IMR-90 (cell line): ENCODE measurements at regions not wholly inside any gene's neighbourhood (a gene's known extent, or its start where the extent isn't known, plus 50 kb on each side); places are given as distances from the start of the nearest gene placed in this dataset.

Experiments used
- ATAC-seq: fragments of 200-7000 bp; cut with Tn5 transposase; 2 replicates; pipeline ENCODE4 v1.9.1; 2020; ENCODE audit warnings: low read depth, mild to moderate bottlenecking, moderate library complexity
- BruUV-seq: library from RNA; stranded (reverse); fragments of 400-500 nt; replicated peaks from 2 replicates; lab custom pipeline; 2021; lab: Mats Ljungman, UMichigan
- CTCF ChIA-PET: fragments of 300-600 bp; formaldehyde crosslinking; extraction: SDS; loops from one replicate; lab custom pipeline; 2021; ENCODE audit warnings: antibody characterized with exemption; lab: Yijun Ruan, JAX
- POLR2A ChIA-PET: fragments of 300-600 bp; sonication (Branson Sonifier 250); formaldehyde crosslinking; loops from one replicate; lab custom pipeline; 2022; ENCODE audit warnings: antibody characterized with exemption; ENCODE audit not compliant: unreplicated experiment; lab: Charles Lee
- DNase-seq: peaks from one replicate; pipeline ENCODE4 v3.0.0; 2013
- H2AFZ ChIP-seq: replicated peaks from 2 replicates; pipeline ENCODE3; 2013; ENCODE audit warnings: low read length, mild to moderate bottlenecking; ENCODE audit not compliant: poor library complexity
- H2AK5ac ChIP-seq: 2 replicates; pipeline ENCODE4 v1.6.1; 2013; ENCODE audit warnings: low read depth, low read length, inconsistent platforms
- H2AK9ac ChIP-seq: replicated peaks from 2 replicates; pipeline ENCODE3; 2013; ENCODE audit warnings: mild to moderate bottlenecking, low read depth, low read length, moderate library complexity; ENCODE audit not compliant: poor library complexity
- H2BK120ac ChIP-seq: 2 replicates; pipeline ENCODE4 v1.6.1; 2013; ENCODE audit warnings: low read depth, low read length, inconsistent platforms
- H2BK15ac ChIP-seq: 3 replicates; pipeline ENCODE4 v1.6.1; 2013; ENCODE audit warnings: low read depth, low read length, inconsistent platforms
- H2BK20ac ChIP-seq: 2 replicates; pipeline ENCODE4 v1.6.1; 2013; ENCODE audit warnings: low read depth, mild to moderate bottlenecking, inconsistent platforms, low read length, moderate library complexity
- H2BK5ac ChIP-seq: 2 replicates; pipeline ENCODE4 v1.6.1; 2013; ENCODE audit warnings: mild to moderate bottlenecking, low read depth, low read length, inconsistent platforms; ENCODE audit not compliant: poor library complexity, severe bottlenecking
- H3K14ac ChIP-seq: replicated peaks from 2 replicates; pipeline ENCODE4 v1.6.1; 2013; ENCODE audit warnings: low read depth, low read length, inconsistent platforms
- H3K18ac ChIP-seq: 2 replicates; pipeline ENCODE4 v1.6.1; 2013; ENCODE audit warnings: low read depth, low read length, control low read depth
- H3K23ac ChIP-seq: 2 replicates; pipeline ENCODE4 v1.6.1; 2013; ENCODE audit warnings: low read depth, low read length, inconsistent platforms
- H3K27ac ChIP-seq: 2 replicates; pipeline ENCODE4 v1.5.1; 2013; ENCODE audit warnings: mild to moderate bottlenecking, control low read depth, low read length; ENCODE audit not compliant: insufficient read depth
- H3K27me3 ChIP-seq: 2 replicates; pipeline ENCODE4 v1.6.1; 2013; ENCODE audit warnings: low read length; ENCODE audit not compliant: control insufficient read depth, insufficient read depth
- H3K36me3 ChIP-seq: 2 replicates; pipeline ENCODE4 v1.6.1; 2013; ENCODE audit warnings: low read length, mixed read lengths; ENCODE audit not compliant: control insufficient read depth, insufficient read depth
- H3K4ac ChIP-seq: 2 replicates; pipeline ENCODE4 v1.6.1; 2013; ENCODE audit warnings: low read depth, low read length, inconsistent platforms
- H3K4me1 ChIP-seq: 2 replicates; pipeline ENCODE4 v1.6.1; 2013; ENCODE audit warnings: low read length, mixed read lengths; ENCODE audit not compliant: control insufficient read depth, insufficient read depth
- H3K4me2 ChIP-seq: 2 replicates; pipeline ENCODE4 v1.6.1; 2013; ENCODE audit warnings: low read depth, mild to moderate bottlenecking, control low read depth, low read length, moderate library complexity
- H3K4me3 ChIP-seq: 2 replicates; pipeline ENCODE4 v1.5.1; 2013; ENCODE audit warnings: low read depth, mild to moderate bottlenecking, control low read depth, low read length, moderate library complexity; ENCODE audit not compliant: insufficient read depth
- H3K56ac ChIP-seq: 2 replicates; pipeline ENCODE4 v1.6.1; 2013; ENCODE audit warnings: low read length, inconsistent platforms; ENCODE audit not compliant: insufficient read depth; ENCODE audit errors: extremely low read depth
- H3K79me1 ChIP-seq, 2 experiments: 2 replicates each; pipeline ENCODE4 v1.6.1; 2013; ENCODE audit warnings: low read length in 2 of 2, inconsistent platforms in 1 of 2, low read depth in 1 of 2
- H3K9ac ChIP-seq: 2 replicates; pipeline ENCODE4 v1.6.1; 2013; ENCODE audit warnings: low read depth, low read length, control low read depth
- H3K9me1 ChIP-seq: 2 replicates; pipeline ENCODE4 v1.6.1; 2013; ENCODE audit warnings: low read length, inconsistent platforms; ENCODE audit not compliant: insufficient read depth
- H3K9me3 ChIP-seq: 2 replicates; pipeline ENCODE4 v1.6.1; 2013; ENCODE audit warnings: low read length; ENCODE audit not compliant: control insufficient read depth, insufficient read depth
- H4K20me1 ChIP-seq: 2 replicates; pipeline ENCODE4 v1.6.1; 2013; ENCODE audit warnings: low read length, inconsistent platforms; ENCODE audit not compliant: insufficient read depth
- H4K5ac ChIP-seq: 2 replicates; pipeline ENCODE4 v1.6.1; 2013; ENCODE audit warnings: mild to moderate bottlenecking, low read depth, low read length, control low read depth
- H4K8ac ChIP-seq, 2 experiments: 2 replicates each; pipeline ENCODE4 v1.6.1; 2013; ENCODE audit warnings: low read depth in 2 of 2, low read length in 2 of 2, control low read depth in 1 of 2, inconsistent platforms in 1 of 2
- H4K91ac ChIP-seq: 2 replicates; pipeline ENCODE4 v1.6.1; 2013; ENCODE audit warnings: low read depth, low read length, inconsistent platforms; ENCODE audit not compliant: insufficient read depth
- CEBPB ChIP-seq: IDR thresholded peaks from 2 replicates; pipeline ENCODE4 v1.6.1; 2012; ENCODE audit warnings: low read depth, low read length, improper control_type of control experiment
- CHD1 ChIP-seq: IDR thresholded peaks from 2 replicates; pipeline ENCODE4 v1.6.1; 2012; ENCODE audit warnings: low read depth, low read length, improper control_type of control experiment
- CTCF ChIP-seq: conservative IDR thresholded peaks from 2 replicates; pipeline ENCODE4 v1.5.1; 2012; ENCODE audit warnings: mild to moderate bottlenecking, low read depth, low read length, improper control_type of control experiment
- ELK1 ChIP-seq: fragments of 150-350 bp; IDR thresholded peaks from 2 replicates; pipeline ENCODE4 v1.6.1; 2016; ENCODE audit warnings: low read depth, mild to moderate bottlenecking, low read length, moderate library complexity, borderline replicate concordance
- FOS ChIP-seq: fragments of 150-350 bp; IDR thresholded peaks from 2 replicates; pipeline ENCODE4 v1.6.1; 2016; ENCODE audit warnings: low read depth, low read length
- MAFK ChIP-seq: IDR thresholded peaks from 2 replicates; pipeline ENCODE4 v1.6.1; 2012; ENCODE audit warnings: low read depth, low read length, improper control_type of control experiment
- MAZ ChIP-seq: IDR thresholded peaks from 2 replicates; pipeline ENCODE4 v1.6.1; 2012; ENCODE audit warnings: low read depth, mild to moderate bottlenecking, low read length, improper control_type of control experiment, moderate library complexity, borderline replicate concordance
- NFE2L2 ChIP-seq: fragments of 150-350 bp; IDR thresholded peaks from 2 replicates; pipeline ENCODE4 v1.6.1; 2016; ENCODE audit warnings: low read depth, mild to moderate bottlenecking, low read length
- dilution Hi-C: fragments of 300-500 bp; cut with HindIII; formaldehyde crosslinking; loops from one replicate; pipeline ENCODE4 v1.14.3; 2018; ENCODE audit warnings: low sequenced_read_pairs; ENCODE audit not compliant: unreplicated experiment
- in situ Hi-C: fragments of 300-500 bp; cut with MboI; formaldehyde crosslinking; loops from 3 replicates; pipeline ENCODE4 v1.14.3; 2019; ENCODE audit warnings: low sequenced_read_pairs, inconsistent platforms, mixed read lengths
- intact Hi-C: fragments of 100-400 bp; cut with micrococcal nuclease; formaldehyde crosslinking; loops from 2 replicates; pipeline ENCODE4 v1.10.0; 2022

GRCh38 chr13:37187621-37188020, 82.2 kb upstream of the CSNK1A1L start:
- H2BK120ac ChIP-seq: no peak overlapping the region
- ChIA-PET CTCF (interaction anchor here (1.0 kb wide), 1 partner anchor 415 kb away, joined by 4 read pairs; no protein-coding TSS in a partner anchor), POLR2A (no interaction called here)
- no peaks in the 10 kb centered on the region for H3K27me3 ChIP-seq
- no peak for TF ChIP-seq MAFK
- TF ChIP-seq CHD1: no peak
- TF ChIP-seq CTCF: no peak
- TF ChIP-seq ELK1: no peak
- TF ChIP-seq MAZ: no peak
- no peak for TF ChIP-seq NFE2L2
- TF ChIP-seq FOS: no peak
- TF ChIP-seq CEBPB: no peak
- H3K4me1 ChIP-seq: no peaks in the 10 kb centered on the region; the same call in 1 of the 2 replicates
- no peak overlapping the region for H3K27ac ChIP-seq
- no peak overlapping the region for H2AK5ac ChIP-seq
- H3K4me2 ChIP-seq: no peak overlapping the region
- no peaks in the 10 kb centered on the region for H3K9me1 ChIP-seq
- in situ Hi-C loops (no loop called here), dilution Hi-C loops (no loop called here), intact Hi-C loops (no loop called here)
- no peaks in the 10 kb centered on the region for H4K20me1 ChIP-seq
- DNase-seq (no peak), ATAC-seq (no peak)
- no peak overlapping the region for H2BK15ac ChIP-seq
- no peak overlapping the region for H4K91ac ChIP-seq
- H3K14ac ChIP-seq: no peak overlapping the region
- no peak overlapping the region for H2BK20ac ChIP-seq
- no TSS peak for BruUV-seq
- no peaks in the 10 kb centered on the region for H3K79me1 ChIP-seq
- H2BK5ac ChIP-seq: no peak overlapping the region
- no peak overlapping the region for H3K4ac ChIP-seq
- H3K36me3 ChIP-seq: no peaks in the 10 kb centered on the region
- H3K18ac ChIP-seq: no peak overlapping the region
- no peaks in the 10 kb centered on the region for H3K9me3 ChIP-seq
- H3K4me3 ChIP-seq: no peak overlapping the region
- H3K23ac ChIP-seq: no peak overlapping the region
- H4K5ac ChIP-seq: no peak overlapping the region
- no peak overlapping the region for H3K9ac ChIP-seq
- H4K8ac ChIP-seq: no peak overlapping the region
- no peak overlapping the region for H3K56ac ChIP-seq
- no peak overlapping the region for H2AK9ac ChIP-seq
- no peak overlapping the region for H2AFZ ChIP-seq
